ENCODE measurements at regions not wholly inside any gene's neighbourhood (a gene's known extent, or its start where the extent isn't known, plus 50 kb on each side); places are given as distances from the start of the nearest gene placed in this dataset.

DNA sequence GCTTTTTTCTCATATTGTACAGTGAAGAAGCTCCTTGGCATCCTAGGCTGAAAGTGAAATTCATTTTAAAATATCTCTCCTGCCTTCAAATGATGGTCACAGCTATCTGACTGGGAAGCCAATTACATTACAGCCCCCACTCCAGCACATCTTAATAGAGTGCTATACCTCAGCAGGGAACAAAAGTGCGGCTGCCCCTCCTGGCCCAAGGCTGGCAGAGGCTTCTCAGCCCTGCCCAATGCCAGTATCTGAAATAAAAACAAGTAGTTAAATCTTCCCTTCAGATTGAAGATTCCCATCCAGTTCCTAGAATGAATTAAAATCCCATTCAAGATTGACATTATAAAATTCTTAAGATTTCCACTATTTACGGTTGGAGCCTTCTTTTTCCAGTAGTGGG lies 54.9 kb upstream of the GNG2 start:
- TF ChIP-seq CTCF (IDR thresholded peaks at IDR 0.05): no peak
- H3K4me1 ChIP-seq: no peaks in the 10 kb centered on the region
- no peaks in the 10 kb centered on the region for H3K36me3 ChIP-seq
- DNase-seq: no peak
- no peaks in the 10 kb centered on the region for H3K27me3 ChIP-seq
- intact Hi-C loops (cut with DNase I): no loop called here
- H3K9me3 ChIP-seq: no peaks in the 10 kb centered on the region
- H3K4me3 ChIP-seq: no peak overlapping the region
- no peak overlapping the region for H3K27ac ChIP-seq
- H3K9ac ChIP-seq (ENCODE audit: low read depth in 2 of 2, low read length in 2 of 2): no peak overlapping the region

- no peak overlapping the region for H3K27ac ChIP-seq
- intact Hi-C loops (cut with DNase I): no loop called here
- no peak for DNase-seq
Measured at GRCh38 chr14:51806026-51807023, 54.1 kb upstream of the GNG2 start.

GRCh38 chr14:51807356-51807755 lies 53.1 kb upstream of the GNG2 start:
- H3K4me1 ChIP-seq: no peaks in the 10 kb centered on the region
- intact Hi-C loops (cut with DNase I): no loop called here

More at GRCh38 chr14:51806026-51807023, 54.1 kb upstream of the GNG2 start:
- no peaks in the 10 kb centered on the region for H3K27me3 ChIP-seq
- no peak overlapping the region for H3K4me3 ChIP-seq
- H3K36me3 ChIP-seq: no peaks in the 10 kb centered on the region
- no peaks in the 10 kb centered on the region for H3K9me3 ChIP-seq
- no peaks in the 10 kb centered on the region for H3K4me1 ChIP-seq
- no peak overlapping the region for H3K9ac ChIP-seq (ENCODE audit: low read depth in 2 of 2, low read length in 2 of 2)
- no peak for TF ChIP-seq CTCF (IDR thresholded peaks at IDR 0.05)

More at GRCh38 chr14:51807356-51807755, 53.1 kb upstream of the GNG2 start:
- no peak for DNase-seq
- no peak overlapping the region for H3K27ac ChIP-seq
- H3K9ac ChIP-seq (ENCODE audit: low read depth in 2 of 2, low read length in 2 of 2): no peak overlapping the region
- H3K4me3 ChIP-seq: no peak overlapping the region
- H3K27me3 ChIP-seq: no peaks in the 10 kb centered on the region
- TF ChIP-seq CTCF (IDR thresholded peaks at IDR 0.05): no peak
- H3K36me3 ChIP-seq: no peaks in the 10 kb centered on the region
- no peaks in the 10 kb centered on the region for H3K9me3 ChIP-seq

All from colonic mucosa (tissue), 4 donors.